Hepatocyte (in vitro differentiated cells): ENCODE measurements at regions not wholly inside any gene's neighbourhood (a gene's known extent, or its start where the extent isn't known, plus 50 kb on each side); places are given as distances from the start of the nearest gene placed in this dataset.
"Not testable (repeated sequence)": the region's sequence is repeated elsewhere in the genome, so short reads cannot be mapped to it uniquely, and the experiment has no call there.

Experiments used
- EZH2 ChIP-seq: fragments of 200-600 bp; sonication (generic); IDR thresholded peaks from 2 replicates; pipeline ENCODE4 v1.6.1; 2016; ENCODE audit warnings: antibody characterized with exemption, mild to moderate bottlenecking, borderline replicate concordance
- EZH2phosphoT487 ChIP-seq: fragments of 200-600 bp; sonication (generic); IDR thresholded peaks from one replicate; pipeline ENCODE4 v1.6.1; 2018; ENCODE audit warnings: antibody characterized with exemption, mild to moderate bottlenecking, low read depth, moderate library complexity; ENCODE audit not compliant: unreplicated experiment, severe bottlenecking
- TF ChIP-seq, protein P1 (sequence below): fragments of 200-600 bp; sonication (generic); IDR thresholded peaks from 2 replicates; pipeline ENCODE4 v1.5.1; 2016; ENCODE audit warnings: antibody characterized with exemption, mild to moderate bottlenecking; ENCODE audit not compliant: poor library complexity

GRCh38 chr1:145484257-145484656 lies 58.9 kb upstream of the NBPF20 start:
- TF ChIP-seq, protein P1, sequence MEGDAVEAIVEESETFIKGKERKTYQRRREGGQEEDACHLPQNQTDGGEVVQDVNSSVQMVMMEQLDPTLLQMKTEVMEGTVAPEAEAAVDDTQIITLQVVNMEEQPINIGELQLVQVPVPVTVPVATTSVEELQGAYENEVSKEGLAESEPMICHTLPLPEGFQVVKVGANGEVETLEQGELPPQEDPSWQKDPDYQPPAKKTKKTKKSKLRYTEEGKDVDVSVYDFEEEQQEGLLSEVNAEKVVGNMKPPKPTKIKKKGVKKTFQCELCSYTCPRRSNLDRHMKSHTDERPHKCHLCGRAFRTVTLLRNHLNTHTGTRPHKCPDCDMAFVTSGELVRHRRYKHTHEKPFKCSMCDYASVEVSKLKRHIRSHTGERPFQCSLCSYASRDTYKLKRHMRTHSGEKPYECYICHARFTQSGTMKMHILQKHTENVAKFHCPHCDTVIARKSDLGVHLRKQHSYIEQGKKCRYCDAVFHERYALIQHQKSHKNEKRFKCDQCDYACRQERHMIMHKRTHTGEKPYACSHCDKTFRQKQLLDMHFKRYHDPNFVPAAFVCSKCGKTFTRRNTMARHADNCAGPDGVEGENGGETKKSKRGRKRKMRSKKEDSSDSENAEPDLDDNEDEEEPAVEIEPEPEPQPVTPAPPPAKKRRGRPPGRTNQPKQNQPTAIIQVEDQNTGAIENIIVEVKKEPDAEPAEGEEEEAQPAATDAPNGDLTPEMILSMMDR = not testable (repeated sequence)
- not testable (repeated sequence) for TF ChIP-seq EZH2, EZH2phosphoT487
